Omental fat pad (tissue), 3 donors: ENCODE measurements at regions not wholly inside any gene's neighbourhood (a gene's known extent, or its start where the extent isn't known, plus 50 kb on each side); places are given as distances from the start of the nearest gene placed in this dataset.

Source experiments
- ATAC-seq: fragments of 150-250 bp; one replicate; pipeline ENCODE4 v1.9.1; 2016; ENCODE audit warnings: mild to moderate bottlenecking, moderate library complexity; ENCODE audit not compliant: low FRiP score
- DNase-seq: peaks from one replicate; pipeline ENCODE4 v3.0.0-alpha.2; 2019; ENCODE audit warnings: low spot score
- TF ChIP-seq, protein P1 (sequence below), 3 donors: fragments of 450-650 bp; IDR thresholded peaks; one replicate each; pipeline ENCODE4 v1.5.1; 2016 to 2017; ENCODE audit warnings: antibody characterized with exemption in 3 of 3, mild to moderate bottlenecking in 3 of 3, moderate library complexity in 2 of 3

DNA sequence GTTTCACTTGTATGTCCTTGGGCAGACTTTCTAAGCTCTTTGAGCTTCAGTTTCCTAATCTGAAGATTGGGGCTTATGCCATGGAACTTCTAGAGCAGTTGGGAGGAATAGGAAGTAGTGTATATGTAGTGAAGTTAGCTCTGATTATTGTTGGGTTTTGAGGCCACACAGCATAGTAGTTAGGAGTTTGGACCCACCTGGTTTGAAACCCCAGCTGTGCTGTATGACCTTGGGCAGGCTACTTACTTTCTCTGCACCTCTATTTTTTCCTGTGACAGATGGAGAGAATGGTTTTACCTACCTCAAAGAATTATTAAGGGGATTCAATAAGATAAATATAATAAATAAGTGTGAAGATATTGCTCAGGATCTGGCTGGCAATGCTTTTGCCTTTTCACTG lies 61.4 kb upstream of the ADRB1 start:
- TF ChIP-seq, protein P1, sequence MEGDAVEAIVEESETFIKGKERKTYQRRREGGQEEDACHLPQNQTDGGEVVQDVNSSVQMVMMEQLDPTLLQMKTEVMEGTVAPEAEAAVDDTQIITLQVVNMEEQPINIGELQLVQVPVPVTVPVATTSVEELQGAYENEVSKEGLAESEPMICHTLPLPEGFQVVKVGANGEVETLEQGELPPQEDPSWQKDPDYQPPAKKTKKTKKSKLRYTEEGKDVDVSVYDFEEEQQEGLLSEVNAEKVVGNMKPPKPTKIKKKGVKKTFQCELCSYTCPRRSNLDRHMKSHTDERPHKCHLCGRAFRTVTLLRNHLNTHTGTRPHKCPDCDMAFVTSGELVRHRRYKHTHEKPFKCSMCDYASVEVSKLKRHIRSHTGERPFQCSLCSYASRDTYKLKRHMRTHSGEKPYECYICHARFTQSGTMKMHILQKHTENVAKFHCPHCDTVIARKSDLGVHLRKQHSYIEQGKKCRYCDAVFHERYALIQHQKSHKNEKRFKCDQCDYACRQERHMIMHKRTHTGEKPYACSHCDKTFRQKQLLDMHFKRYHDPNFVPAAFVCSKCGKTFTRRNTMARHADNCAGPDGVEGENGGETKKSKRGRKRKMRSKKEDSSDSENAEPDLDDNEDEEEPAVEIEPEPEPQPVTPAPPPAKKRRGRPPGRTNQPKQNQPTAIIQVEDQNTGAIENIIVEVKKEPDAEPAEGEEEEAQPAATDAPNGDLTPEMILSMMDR (IDR thresholded peaks at IDR 0.05), result no peak
- no peak for ATAC-seq
- no peak for DNase-seq

DNA sequence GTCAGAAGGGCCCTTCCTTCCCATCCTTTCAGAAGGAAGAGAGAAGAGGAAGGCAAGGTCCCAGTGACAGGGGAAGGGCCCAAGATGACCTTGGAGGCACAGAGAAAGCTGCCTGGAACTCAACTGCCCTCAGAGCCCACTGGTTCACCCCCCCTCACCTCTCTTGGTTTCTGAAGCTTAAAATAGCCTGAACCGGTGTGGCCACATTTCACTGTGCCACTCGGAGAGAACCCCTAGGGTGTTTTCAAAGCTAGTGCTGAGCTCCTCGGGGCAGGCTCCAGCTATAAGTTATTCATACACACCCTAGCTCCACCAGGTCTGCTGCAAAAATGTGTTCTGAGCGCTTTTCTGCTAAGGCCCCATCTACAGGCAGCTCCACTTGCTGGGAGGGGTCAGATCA lies 60.9 kb upstream of the ADRB1 start:
- ATAC-seq (no peak), DNase-seq (no peak)
- TF ChIP-seq, protein P1 (IDR thresholded peaks at IDR 0.05), result no peak

DNA sequence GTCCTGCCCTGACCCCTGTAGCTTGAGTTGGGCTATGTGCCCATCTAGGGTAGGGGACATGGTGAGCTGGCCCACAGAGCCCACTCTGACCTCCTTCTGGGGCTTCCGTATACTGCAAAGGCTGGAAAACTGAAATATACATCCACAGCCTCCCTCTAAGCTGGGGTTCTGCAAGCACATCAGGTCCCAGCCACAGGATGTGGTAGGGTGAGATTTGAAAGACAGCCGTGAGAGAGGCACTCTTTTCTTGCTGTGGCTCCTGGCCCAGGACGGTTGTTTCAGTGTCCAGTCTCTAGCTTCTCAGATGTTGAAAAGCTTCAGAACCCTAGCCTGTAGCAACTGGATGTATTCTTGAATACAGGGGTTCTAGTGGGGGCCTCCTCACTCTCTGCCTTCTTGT lies 60.1 kb upstream of the ADRB1 start:
- no peak for DNase-seq
- TF ChIP-seq, protein P1 (IDR thresholded peaks at IDR 0.05), result no peak

DNA sequence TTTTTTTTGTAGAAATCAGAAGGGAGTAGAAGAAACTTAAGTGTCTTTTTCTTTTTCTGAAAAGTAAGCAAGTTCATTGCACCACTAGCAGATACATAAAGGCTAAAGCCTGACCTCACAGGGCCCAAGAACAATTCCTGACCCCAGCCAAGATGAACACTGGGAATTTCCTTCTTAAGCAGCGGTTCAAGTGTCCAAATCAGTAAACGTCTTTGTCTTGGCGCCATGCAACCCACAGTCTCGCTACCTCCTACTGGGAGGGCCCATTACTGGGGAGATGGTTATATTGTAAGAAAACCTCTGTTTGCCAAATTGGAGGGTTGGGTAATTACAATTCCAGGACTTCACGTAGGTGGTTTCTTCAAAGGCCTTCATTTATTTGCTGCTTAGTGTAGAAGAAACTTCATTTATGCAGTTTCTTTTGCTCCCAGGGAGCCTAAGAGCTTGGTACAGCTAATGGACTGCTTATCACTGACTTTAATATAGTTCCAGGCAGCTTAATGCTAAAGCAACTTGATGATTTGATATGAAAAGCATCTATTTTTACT lies 58.3 kb upstream of the ADRB1 start:
- TF ChIP-seq, protein P1 (IDR thresholded peaks at IDR 0.05), result no peak
- no peak for DNase-seq
- no peak for ATAC-seq

More for the DNA sequence above, 60.1 kb upstream of the ADRB1 start:
- no peak for ATAC-seq

DNA sequence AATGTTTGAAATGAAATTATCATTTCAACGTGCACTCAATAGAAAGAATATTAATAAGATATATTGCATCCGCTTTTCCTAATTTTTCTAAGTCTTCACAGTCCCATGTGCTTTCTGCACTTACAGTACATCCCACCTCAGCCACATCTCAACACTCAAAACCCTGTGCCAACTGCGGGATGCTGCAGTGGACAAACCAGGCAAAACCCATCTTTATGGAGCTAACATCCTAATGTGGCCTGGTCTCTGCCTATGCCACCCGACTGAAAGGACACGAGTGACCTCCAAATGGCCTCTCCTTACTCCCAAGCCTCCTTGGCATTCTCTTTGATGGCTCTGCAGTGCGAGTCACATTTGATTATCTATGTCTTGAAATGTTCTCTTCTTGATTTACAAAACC lies 57.4 kb upstream of the ADRB1 start:
- ATAC-seq (no peak), DNase-seq (no peak)

DNA sequence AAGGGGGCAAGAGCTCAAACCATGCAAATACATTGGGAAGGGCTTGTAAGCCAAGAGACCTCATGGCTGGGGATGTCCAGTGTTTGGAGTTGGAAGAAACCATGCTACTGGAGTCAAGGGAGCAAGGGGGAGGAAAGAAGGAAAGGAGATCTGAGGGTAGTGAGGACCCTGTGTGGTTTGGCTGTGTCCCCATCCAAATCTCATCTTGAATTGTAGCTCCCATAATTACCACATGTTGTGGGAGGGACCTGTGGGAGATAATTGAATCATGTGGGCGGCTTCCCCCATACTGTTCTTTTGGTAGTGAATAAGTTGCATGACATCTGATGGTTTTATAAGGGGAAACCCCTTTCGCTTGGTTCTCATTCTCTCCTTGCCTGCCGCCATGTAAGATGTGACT lies 56.5 kb upstream of the ADRB1 start:
- DNase-seq (no peak), ATAC-seq (no peak)
- TF ChIP-seq, protein P1 (IDR thresholded peaks at IDR 0.05), result no peak

More for the DNA sequence above, 57.4 kb upstream of the ADRB1 start:
- TF ChIP-seq, protein P1 (IDR thresholded peaks at IDR 0.05), result no peak

DNA sequence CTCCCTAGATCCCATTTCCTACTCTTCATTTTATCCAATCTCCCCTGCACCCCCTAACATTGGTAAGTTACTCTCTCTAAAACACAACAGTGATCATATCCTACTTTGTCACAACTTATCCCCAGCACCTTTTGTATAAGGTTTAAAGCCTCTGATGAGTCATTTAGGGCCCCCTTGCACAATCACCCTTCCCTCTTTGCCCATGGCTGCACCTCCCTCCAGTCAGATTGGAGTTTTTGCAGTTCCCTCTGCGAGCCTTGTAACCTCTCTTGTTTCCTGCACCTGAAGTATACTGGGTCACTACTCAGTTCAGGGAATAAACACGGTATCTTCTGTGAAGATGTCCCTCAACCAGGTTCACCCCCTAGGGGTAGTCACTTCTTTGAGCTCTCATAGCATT lies 55.9 kb upstream of the ADRB1 start:
- no peak for DNase-seq
- TF ChIP-seq, protein P1 (IDR thresholded peaks at IDR 0.05), result no peak
- no peak for ATAC-seq
